Testis (tissue), 2 donors: ENCODE measurements at regions not wholly inside any gene's neighbourhood (a gene's known extent, or its start where the extent isn't known, plus 50 kb on each side); places are given as distances from the start of the nearest gene placed in this dataset.

Experiments used
- DNase-seq: peaks from one replicate; pipeline ENCODE4 v3.0.0-alpha.2; 2019
- H3K27ac ChIP-seq, 2 donors: fragments of 200-600 bp; sonication (generic); one replicate each; pipeline ENCODE4 v1.5.1; 2019
- H3K27me3 ChIP-seq: fragments of 200-600 bp; sonication (generic); one replicate; pipeline ENCODE4 v1.5.1; 2019
- H3K36me3 ChIP-seq: fragments of 200-600 bp; sonication (generic); one replicate; pipeline ENCODE4 v1.5.1; 2017; ENCODE audit warnings: low read depth; ENCODE audit errors: missing control alignments
- H3K4me1 ChIP-seq: fragments of 200-600 bp; sonication (generic); one replicate; pipeline ENCODE4 v1.5.1; 2019
- H3K4me3 ChIP-seq, 2 donors: fragments of 200-600 bp; sonication (generic); one replicate each; pipeline ENCODE4 v1.5.1; 2017 to 2019
- H3K9me3 ChIP-seq: fragments of 200-600 bp; sonication (generic); one replicate; pipeline ENCODE4 v1.5.1; 2017
- POLR2A ChIP-seq: fragments of 450-650 bp; IDR thresholded peaks from one replicate; pipeline ENCODE4 v1.6.1; 2017; ENCODE audit warnings: antibody characterized with exemption, mild to moderate bottlenecking, moderate library complexity
- WGBS, 2 donors: methylation state at CpG; one replicate each; pipeline ENCODE4 v1.1.5; 2018; 5-methylcytosine and 5-hydroxymethylcytosine counted together
- intact Hi-C: fragments of 100-400 bp; cut with DNase I; formaldehyde crosslinking; loops from one replicate; pipeline ENCODE4 v1.15.1; 2023; ENCODE audit warnings: low total_unique reads
- TF ChIP-seq, protein P1 (sequence below), 3 experiments: fragments of 450-650 bp in 2 of 3; fragments of 200-600 bp in 1 of 3; sonication (generic) in 1 of 3; IDR thresholded peaks; one replicate each; pipeline ENCODE4 v1.5.1; 2016 to 2019; ENCODE audit warnings: antibody characterized with exemption in 3 of 3, mild to moderate bottlenecking in 2 of 3, moderate library complexity in 1 of 3

DNA sequence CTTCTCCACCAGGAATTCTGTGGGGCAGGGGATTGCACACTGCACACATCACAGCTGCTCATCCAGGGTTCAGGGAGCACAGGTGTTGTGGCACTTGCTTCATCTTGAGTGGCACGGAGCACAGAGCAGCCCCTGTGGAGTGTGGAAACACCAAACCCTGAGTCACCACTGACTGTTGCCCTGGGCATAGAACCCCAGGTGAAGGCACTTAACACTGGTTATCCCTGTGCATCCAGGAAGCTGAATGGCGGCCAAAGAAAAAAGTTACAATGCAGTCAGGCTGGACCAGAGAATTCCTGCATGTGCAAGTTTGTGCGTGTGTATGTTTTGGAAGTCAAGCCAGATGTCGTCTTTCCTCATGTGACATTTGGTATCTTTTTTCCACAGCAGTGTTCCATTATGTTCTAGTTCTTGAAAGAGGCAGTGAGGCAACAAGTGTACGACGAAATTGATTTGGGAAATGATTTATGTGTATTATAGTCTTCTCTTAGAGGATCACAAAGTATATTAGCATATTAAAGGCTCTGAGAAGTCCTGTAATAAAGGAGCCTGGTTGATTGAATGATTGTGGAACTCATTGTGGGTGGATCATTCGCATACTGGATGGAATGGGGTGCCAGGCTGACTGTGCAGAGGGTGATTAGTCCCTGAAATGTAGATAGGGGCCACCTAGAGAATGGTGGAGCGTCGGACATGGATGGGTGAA, 292.3 kb downstream of the TLE3 start:
- no peaks in the 10 kb centered on the region for H3K4me1 ChIP-seq
- H3K27me3 ChIP-seq, result no peaks in the 10 kb centered on the region
- 88 to 92% methylated on average over 8 to 9 of the region's 9 CpGs for WGBS, 2 donors
- H3K27ac ChIP-seq, result no peak overlapping the region
- intact Hi-C loops, result no loop called here
- no peaks in the 10 kb centered on the region for H3K9me3 ChIP-seq
- TF ChIP-seq, protein P1, sequence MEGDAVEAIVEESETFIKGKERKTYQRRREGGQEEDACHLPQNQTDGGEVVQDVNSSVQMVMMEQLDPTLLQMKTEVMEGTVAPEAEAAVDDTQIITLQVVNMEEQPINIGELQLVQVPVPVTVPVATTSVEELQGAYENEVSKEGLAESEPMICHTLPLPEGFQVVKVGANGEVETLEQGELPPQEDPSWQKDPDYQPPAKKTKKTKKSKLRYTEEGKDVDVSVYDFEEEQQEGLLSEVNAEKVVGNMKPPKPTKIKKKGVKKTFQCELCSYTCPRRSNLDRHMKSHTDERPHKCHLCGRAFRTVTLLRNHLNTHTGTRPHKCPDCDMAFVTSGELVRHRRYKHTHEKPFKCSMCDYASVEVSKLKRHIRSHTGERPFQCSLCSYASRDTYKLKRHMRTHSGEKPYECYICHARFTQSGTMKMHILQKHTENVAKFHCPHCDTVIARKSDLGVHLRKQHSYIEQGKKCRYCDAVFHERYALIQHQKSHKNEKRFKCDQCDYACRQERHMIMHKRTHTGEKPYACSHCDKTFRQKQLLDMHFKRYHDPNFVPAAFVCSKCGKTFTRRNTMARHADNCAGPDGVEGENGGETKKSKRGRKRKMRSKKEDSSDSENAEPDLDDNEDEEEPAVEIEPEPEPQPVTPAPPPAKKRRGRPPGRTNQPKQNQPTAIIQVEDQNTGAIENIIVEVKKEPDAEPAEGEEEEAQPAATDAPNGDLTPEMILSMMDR (IDR thresholded peaks at IDR 0.05), result no peak
- no peak for TF ChIP-seq POLR2A
- no peak overlapping the region for H3K4me3 ChIP-seq
- DNase-seq, result no peak
- H3K36me3 ChIP-seq, result no peaks in the 10 kb centered on the region

DNA sequence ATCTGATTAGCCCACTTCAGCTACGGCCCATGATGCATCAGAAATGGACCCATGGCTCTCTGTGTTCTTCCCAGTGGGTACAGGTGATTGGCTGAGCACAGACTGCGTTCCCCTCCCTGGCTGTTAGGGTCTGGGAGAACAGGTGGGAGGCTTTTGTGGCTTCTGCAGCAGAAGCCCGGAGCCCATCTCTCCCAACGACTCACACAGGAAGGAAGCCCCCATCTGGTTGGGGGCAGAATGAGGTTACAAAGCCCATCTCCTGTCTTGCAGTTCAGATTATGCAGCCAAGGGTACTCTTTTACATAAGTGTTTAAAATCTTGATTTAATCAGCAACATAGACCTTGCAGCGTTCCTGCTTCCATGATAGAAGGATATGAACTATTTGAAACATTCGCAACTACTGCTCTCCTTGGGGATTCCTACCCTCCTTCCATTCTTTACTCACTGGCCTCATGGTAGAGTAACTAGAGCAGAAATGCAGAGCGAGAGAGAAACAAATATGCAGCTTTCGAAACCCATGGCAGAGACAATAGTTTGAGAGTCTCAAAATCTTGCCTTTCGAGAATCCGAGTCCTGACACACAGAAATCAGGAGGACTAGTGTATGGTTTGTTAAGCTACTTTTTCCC, 291.3 kb downstream of the TLE3 start:
- Histone ChIP-seq H3K36me3 (no peaks in the 10 kb centered on the region), H3K4me3 (no peak overlapping the region), H3K27ac (no peak overlapping the region), H3K4me1 (no peaks in the 10 kb centered on the region), H3K27me3 (no peaks in the 10 kb centered on the region), H3K9me3 (no peaks in the 10 kb centered on the region)
- TF ChIP-seq, protein P1 (IDR thresholded peaks at IDR 0.05), result no peak
- TF ChIP-seq POLR2A, result no peak
- intact Hi-C loops, result no loop called here
- DNase-seq, result no peak
- WGBS, 2 donors, result 86 to 87% methylated on average over 9 to 10 of the region's 10 CpGs

DNA sequence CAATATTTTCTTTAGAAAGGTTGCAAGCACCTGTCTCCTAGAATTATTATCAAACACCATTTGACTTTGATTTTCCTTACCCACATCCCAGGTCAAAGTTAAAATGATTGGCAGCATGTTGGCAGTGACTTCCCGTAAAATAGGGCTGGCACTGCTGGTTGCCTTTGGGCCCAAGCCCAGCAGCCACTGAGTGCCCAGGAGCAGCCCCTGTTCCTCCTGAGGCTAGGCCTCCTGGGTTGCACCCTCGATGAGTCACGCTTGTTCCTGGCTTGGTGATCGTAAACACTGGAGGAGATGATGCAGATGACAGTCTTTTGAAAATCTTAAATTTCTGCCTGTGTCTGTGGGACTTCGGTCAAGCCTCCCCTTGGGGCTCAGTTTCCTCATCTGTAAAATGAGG, 290.0 kb downstream of the TLE3 start:
- Histone ChIP-seq H3K4me1 (no peaks in the 10 kb centered on the region), H3K36me3 (no peaks in the 10 kb centered on the region), H3K4me3 (no peak overlapping the region), H3K27me3 (no peaks in the 10 kb centered on the region), H3K27ac (no peak overlapping the region), H3K9me3 (no peaks in the 10 kb centered on the region)
- TF ChIP-seq POLR2A, result no peak
- TF ChIP-seq, protein P1 (IDR thresholded peaks at IDR 0.05), result no peak
- WGBS, 2 donors, result 88 to 89% methylated on average over 5 of the region's 5 CpGs
- intact Hi-C loops, result no loop called here
- DNase-seq, result no peak

DNA sequence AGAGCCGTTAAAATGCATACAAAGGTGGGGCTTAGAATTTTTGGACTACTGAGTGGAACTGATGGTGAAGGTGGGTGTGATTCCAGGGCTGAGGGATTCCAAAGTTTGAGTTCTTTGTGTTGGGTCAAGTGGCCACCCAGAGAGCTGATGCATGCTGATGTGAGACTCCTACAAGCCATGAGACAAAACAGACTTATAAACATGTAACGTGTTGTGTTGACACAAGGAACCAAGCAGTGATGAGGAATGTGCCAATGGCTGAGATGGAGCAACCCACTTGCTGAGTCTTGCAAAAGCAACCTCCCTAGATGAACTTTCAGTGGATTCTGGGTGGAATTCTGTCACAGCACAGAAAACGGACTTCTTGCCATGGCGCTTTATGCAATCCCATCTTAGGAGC, 289.0 kb downstream of the TLE3 start:
- intact Hi-C loops, result no loop called here
- H3K27me3 ChIP-seq, result no peaks in the 10 kb centered on the region
- DNase-seq, result no peak
- WGBS, 2 donors, result 89 to 93% methylated on average over 4 of the region's 4 CpGs
- H3K4me3 ChIP-seq, result no peak overlapping the region
- H3K27ac ChIP-seq, result no peak overlapping the region
- H3K4me1 ChIP-seq, result no peaks in the 10 kb centered on the region
- no peaks in the 10 kb centered on the region for H3K36me3 ChIP-seq
- no peaks in the 10 kb centered on the region for H3K9me3 ChIP-seq
- TF ChIP-seq, protein P1 (IDR thresholded peaks at IDR 0.05), result no peak
- no peak for TF ChIP-seq POLR2A

DNA sequence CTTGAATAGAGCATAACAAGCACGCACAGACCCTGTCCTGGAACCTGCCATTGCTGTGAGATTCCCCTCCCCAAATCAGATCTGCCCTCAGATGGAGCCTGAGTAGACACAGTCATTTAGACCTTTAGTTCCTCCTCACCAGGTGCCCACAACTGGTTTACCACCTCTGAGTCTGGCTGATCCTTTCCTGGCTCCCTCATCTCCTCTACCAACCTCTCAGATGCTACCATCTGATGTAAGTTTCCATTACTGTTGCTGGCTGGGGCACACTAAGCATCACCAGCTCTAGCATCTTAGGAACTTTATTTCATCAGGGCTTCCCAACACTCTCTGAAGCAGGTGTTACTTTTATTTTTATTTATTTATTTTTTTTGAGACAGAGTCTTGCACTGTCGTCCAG, 288.3 kb downstream of the TLE3 start:
- H3K4me1 ChIP-seq, result no peaks in the 10 kb centered on the region
- H3K27me3 ChIP-seq, result no peaks in the 10 kb centered on the region
- H3K27ac ChIP-seq, result no peak overlapping the region
- intact Hi-C loops, result no loop called here
- no peaks in the 10 kb centered on the region for H3K9me3 ChIP-seq
- no peaks in the 10 kb centered on the region for H3K36me3 ChIP-seq
- WGBS, 2 donors, result 89 to 90% methylated on average over 2 of the region's 2 CpGs
- no peak for DNase-seq
- H3K4me3 ChIP-seq, result no peak overlapping the region
- TF ChIP-seq POLR2A, result no peak
- TF ChIP-seq, protein P1 (IDR thresholded peaks at IDR 0.05), result no peak
